Stimulated activated naive B cell treated with anti-CD40 and anti-IgM and Interleukin-4, amounts not matched to agents 10 μg/mL and 1 μg/mL and 100 μg/mL, for 72 hours (primary cell): ENCODE measurements at regions not wholly inside any gene's neighbourhood (a gene's known extent, or its start where the extent isn't known, plus 50 kb on each side); places are given as distances from the start of the nearest gene placed in this dataset.
A peak's percentile ranks its signal among the peaks of the same experiment; 100 is the strongest.
"Not testable (repeated sequence)": the region's sequence is repeated elsewhere in the genome, so short reads cannot be mapped to it uniquely, and the experiment has no call there.

Experiments used
- ATAC-seq, 2 donors: fragments of 150-1000 bp; cut with Tn5 transposase; replicated peaks; 2 replicates each; pipeline ENCODE4 v1.10.0; 2021; ENCODE audit warnings: moderate library complexity in 1 of 2
- DNase-seq: peaks from one replicate; pipeline ENCODE4 v3.0.0; 2021
- H3K27ac Mint-ChIP-seq: one replicate; pipeline ENCODE4 v1.8.0; 2022; ENCODE audit warnings: mild to moderate bottlenecking, mixed read lengths
- H3K27me3 Mint-ChIP-seq, 2 donors: one replicate each; pipeline ENCODE4 v1.8.0; 2022; ENCODE audit warnings: mixed read lengths in 2 of 2
- H3K36me3 Mint-ChIP-seq, 2 donors: one replicate each; pipeline ENCODE4 v1.8.0; 2022; ENCODE audit warnings: mixed read lengths in 2 of 2, mild to moderate bottlenecking in 1 of 2
- H3K4me1 Mint-ChIP-seq, 2 donors: one replicate each; pipeline ENCODE4 v1.8.0; 2022; ENCODE audit warnings: mixed read lengths in 2 of 2, mild to moderate bottlenecking in 1 of 2
- H3K4me3 Mint-ChIP-seq, 2 donors: one replicate each; pipeline ENCODE4 v1.8.0; 2022; ENCODE audit warnings: mild to moderate bottlenecking in 2 of 2, mixed read lengths in 2 of 2, moderate library complexity in 1 of 2
- H3K9me3 Mint-ChIP-seq, 2 donors: one replicate each; pipeline ENCODE4 v1.8.0; 2022; ENCODE audit warnings: mixed read lengths in 2 of 2, mild to moderate bottlenecking in 1 of 2

GRCh38 chr5:71289946-71290345 lies 165.5 kb upstream of the BDP1 start:
- H3K27me3 Mint-ChIP-seq, H3K4me1 Mint-ChIP-seq, H3K27ac Mint-ChIP-seq, H3K4me3 Mint-ChIP-seq, H3K9me3 Mint-ChIP-seq, H3K36me3 Mint-ChIP-seq, ATAC-seq: not testable (repeated sequence)
- DNase-seq, result peak; percentile 43

GRCh38 chr5:71290979-71291378 lies 164.5 kb upstream of the BDP1 start:
- not testable (repeated sequence) for H3K4me1 Mint-ChIP-seq, H3K27me3 Mint-ChIP-seq, H3K9me3 Mint-ChIP-seq, H3K36me3 Mint-ChIP-seq, ATAC-seq, H3K27ac Mint-ChIP-seq, DNase-seq, H3K4me3 Mint-ChIP-seq
